ENCODE measurements at regions not wholly inside any gene's neighbourhood (a gene's known extent, or its start where the extent isn't known, plus 50 kb on each side); places are given as distances from the start of the nearest gene placed in this dataset.

GRCh38 chr5:159773062-159773924, 143.0 kb upstream of the ADRA1B start (continued):
- TF ChIP-seq SRF (CRISPR knock-in tag; IDR thresholded peaks at IDR 0.05) = 0 out of 4 replicates have a peak, but pooled peaks of 1 of the 2 experiments have one; percentile 15
- TF ChIP-seq UBTF (IDR thresholded peaks at IDR 0.05; ENCODE audit: borderline replicate concordance in 1 of 2, low read depth in 2 of 2, low read length in 2 of 2) = peak; percentile 34 to 37; a peak in 1 of 4 replicates
- 0 out of 2 replicates have a peak, but pooled peaks have one; percentile 29 for TF ChIP-seq E2F3 (CRISPR knock-in tag; IDR thresholded peaks at IDR 0.05)
- peak; percentile 3; the same call in 1 of the 2 replicates for TF ChIP-seq ZNF384 (IDR thresholded peaks at IDR 0.05; ENCODE audit: low read depth, low read length)
- TF ChIP-seq ATF3 (IDR thresholded peaks at IDR 0.05) = peak; percentile 84
- TF ChIP-seq ATF3 (CRISPR knock-in tag; conservative IDR thresholded peaks at IDR 0.05) = peak; percentile 53; the same call in 1 of the 2 replicates
- peak; percentile 59; the same call in 1 of the 2 replicates for TF ChIP-seq ZNF395 (CRISPR knock-in tag; IDR thresholded peaks at IDR 0.05)
- TF ChIP-seq ZNF696 (CRISPR knock-in tag; conservative IDR thresholded peaks at IDR 0.05) = no peak
- peak; percentile 31 to 75 (median 61); a peak in 5 of 6 replicates for TF ChIP-seq CTCF (IDR thresholded peaks at IDR 0.05 in 2 of 3, conservative IDR thresholded peaks at IDR 0.05 in 1 of 3; ENCODE audit: insufficient read depth in 2 of 3, low read depth in 1 of 3, low read length in 3 of 3)
- TF ChIP-seq POLR2G (IDR thresholded peaks at IDR 0.05; ENCODE audit: low read depth, low read length) = peak; percentile 63
- TF ChIP-seq ZNF175 (CRISPR knock-in tag; IDR thresholded peaks at IDR 0.05; ENCODE audit: low read depth) = peak; percentile 33; the same call in 1 of the 2 replicates
- TF ChIP-seq ZNF639 (CRISPR knock-in tag; conservative IDR thresholded peaks at IDR 0.05 in 1 of 2, IDR thresholded peaks at IDR 0.05 in 1 of 2) = peak in 1 of 2 experiments; percentile 94; a peak in 2 of 4 replicates
- peak; percentile 27; the same call in 1 of the 2 replicates for TF ChIP-seq RB1 (IDR thresholded peaks at IDR 0.05; ENCODE audit: low read depth)
- peak; percentile 75 for TF ChIP-seq CTBP1 (IDR thresholded peaks at IDR 0.05; ENCODE audit: borderline replicate concordance)
- TF ChIP-seq HSF4 (CRISPR knock-in tag; IDR thresholded peaks at IDR 0.05; ENCODE audit: borderline replicate concordance) = no peak
- peak; percentile 44 for TF ChIP-seq CCNT2 (IDR thresholded peaks at IDR 0.05; ENCODE audit: borderline replicate concordance, extremely low read depth, insufficient read length, low read depth, low read length)
